Neural crest cell (in vitro differentiated cells): ENCODE measurements at regions not wholly inside any gene's neighbourhood (a gene's known extent, or its start where the extent isn't known, plus 50 kb on each side); places are given as distances from the start of the nearest gene placed in this dataset.

Source experiments
- DNase-seq: peaks from one replicate; pipeline ENCODE4 v3.0.0; 2021; ENCODE audit warnings: low read depth, mixed read lengths, low spot score
- H3K27ac Mint-ChIP-seq: one replicate; pipeline ENCODE4 v1.8.0; 2021; ENCODE audit warnings: mild to moderate bottlenecking, mixed read lengths; ENCODE audit not compliant: unreplicated experiment
- H3K27me3 Mint-ChIP-seq: 2 replicates; pipeline ENCODE4 v1.8.0; 2021; ENCODE audit warnings: low read depth, mild to moderate bottlenecking, mixed read lengths
- H3K36me3 Mint-ChIP-seq: 2 replicates; pipeline ENCODE4 v1.8.0; 2021; ENCODE audit warnings: low read depth, mild to moderate bottlenecking, mixed read lengths
- H3K4me1 Mint-ChIP-seq: 2 replicates; pipeline ENCODE4 v1.8.0; 2021; ENCODE audit warnings: mixed read lengths
- H3K4me3 Mint-ChIP-seq: one replicate; pipeline ENCODE4 v1.8.0; 2021; ENCODE audit warnings: mild to moderate bottlenecking, mixed read lengths
- H3K9me3 Mint-ChIP-seq: 2 replicates; pipeline ENCODE4 v1.8.0; 2021; ENCODE audit warnings: mixed read lengths
- TF ChIP-seq, protein P1 (sequence below): fragments of 200-600 bp; sonication (generic); conservative IDR thresholded peaks from 2 replicates; pipeline ENCODE4 v1.5.0; 2021; ENCODE audit warnings: antibody characterized with exemption, mild to moderate bottlenecking

DNA sequence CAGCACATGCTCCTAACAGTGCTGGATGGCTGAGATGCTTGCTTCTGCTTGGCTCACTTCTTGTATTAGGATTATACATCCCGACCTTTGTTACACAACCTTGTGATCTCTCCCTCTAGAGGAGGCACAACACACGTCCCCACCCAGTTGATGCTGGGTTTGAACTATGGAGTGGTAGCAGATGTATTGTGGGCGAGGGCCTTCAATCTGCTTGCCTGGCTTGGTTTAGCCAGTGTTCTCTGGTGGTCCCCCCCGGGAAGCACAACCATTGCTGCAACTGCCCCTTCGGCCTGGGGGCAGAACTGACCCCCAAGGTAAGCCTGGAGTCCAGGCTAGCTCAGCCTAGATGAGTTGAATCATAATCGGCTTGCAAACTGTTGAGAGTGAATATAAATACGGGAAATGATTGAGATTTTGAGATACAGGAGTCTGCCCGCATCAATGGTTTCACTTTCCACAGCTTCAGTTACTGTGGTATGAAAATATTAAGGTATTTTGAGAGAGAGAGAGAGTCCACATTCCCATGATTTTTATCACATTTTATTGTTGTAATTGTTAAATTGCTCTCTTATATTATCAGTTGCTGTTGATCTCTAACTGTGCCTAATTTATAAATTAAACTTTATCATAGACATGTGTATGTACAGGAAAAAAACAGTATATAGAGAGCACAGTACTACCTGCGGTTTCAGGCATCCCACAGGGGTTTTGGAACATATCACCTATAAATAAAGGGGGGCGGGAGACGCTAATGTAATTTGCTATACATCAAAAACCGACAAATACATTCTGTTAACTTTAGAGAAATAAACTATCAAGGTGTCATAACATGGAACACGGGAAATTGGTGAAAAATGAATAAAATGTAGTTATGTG, 482.0 kb upstream of the B3GAT1 start:
- no peak for DNase-seq
- no peaks in the 10 kb centered on the region for H3K4me1 Mint-ChIP-seq
- H3K4me3 Mint-ChIP-seq, result no peak overlapping the region
- peaks cover 8% of the 10 kb centered on the region for H3K27me3 Mint-ChIP-seq
- H3K36me3 Mint-ChIP-seq, result no peaks in the 10 kb centered on the region
- peaks cover 11% of the 10 kb centered on the region for H3K9me3 Mint-ChIP-seq
- TF ChIP-seq, protein P1, sequence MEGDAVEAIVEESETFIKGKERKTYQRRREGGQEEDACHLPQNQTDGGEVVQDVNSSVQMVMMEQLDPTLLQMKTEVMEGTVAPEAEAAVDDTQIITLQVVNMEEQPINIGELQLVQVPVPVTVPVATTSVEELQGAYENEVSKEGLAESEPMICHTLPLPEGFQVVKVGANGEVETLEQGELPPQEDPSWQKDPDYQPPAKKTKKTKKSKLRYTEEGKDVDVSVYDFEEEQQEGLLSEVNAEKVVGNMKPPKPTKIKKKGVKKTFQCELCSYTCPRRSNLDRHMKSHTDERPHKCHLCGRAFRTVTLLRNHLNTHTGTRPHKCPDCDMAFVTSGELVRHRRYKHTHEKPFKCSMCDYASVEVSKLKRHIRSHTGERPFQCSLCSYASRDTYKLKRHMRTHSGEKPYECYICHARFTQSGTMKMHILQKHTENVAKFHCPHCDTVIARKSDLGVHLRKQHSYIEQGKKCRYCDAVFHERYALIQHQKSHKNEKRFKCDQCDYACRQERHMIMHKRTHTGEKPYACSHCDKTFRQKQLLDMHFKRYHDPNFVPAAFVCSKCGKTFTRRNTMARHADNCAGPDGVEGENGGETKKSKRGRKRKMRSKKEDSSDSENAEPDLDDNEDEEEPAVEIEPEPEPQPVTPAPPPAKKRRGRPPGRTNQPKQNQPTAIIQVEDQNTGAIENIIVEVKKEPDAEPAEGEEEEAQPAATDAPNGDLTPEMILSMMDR, result no peak
- no peak overlapping the region for H3K27ac Mint-ChIP-seq

GRCh38 chr11:134890446-134890845, 478.4 kb upstream of the B3GAT1 start:
- Mint-ChIP-seq H3K36me3 (no peaks in the 10 kb centered on the region), H3K9me3 (peaks cover 11% of the 10 kb centered on the region), H3K4me3 (no peak overlapping the region), H3K27ac (no peak overlapping the region), H3K27me3 (peaks cover 13% of the 10 kb centered on the region), H3K4me1 (no peaks in the 10 kb centered on the region)
- TF ChIP-seq, protein P1, result no peak
- no peak for DNase-seq

DNA sequence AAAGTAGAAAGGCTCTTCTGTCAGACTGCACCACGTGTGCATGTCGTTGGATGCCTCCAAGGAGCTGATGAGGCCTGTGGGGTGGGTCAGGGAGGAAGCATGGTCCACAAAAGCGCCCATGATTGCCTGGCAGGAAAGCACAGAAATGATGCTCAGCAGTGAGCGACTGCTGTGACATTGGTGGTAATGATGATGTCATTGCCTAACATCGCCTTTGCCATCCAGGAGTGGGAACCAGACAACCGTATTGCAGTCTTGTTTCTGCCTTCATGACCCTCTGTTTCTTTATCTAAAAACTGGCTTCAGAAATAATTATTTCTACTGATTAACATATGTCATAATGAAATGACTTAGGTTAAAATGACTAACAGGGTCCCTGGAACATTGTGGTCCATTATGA, 477.8 kb upstream of the B3GAT1 start:
- H3K27me3 Mint-ChIP-seq, result peaks cover 10% of the 10 kb centered on the region
- H3K4me1 Mint-ChIP-seq, result no peaks in the 10 kb centered on the region
- H3K27ac Mint-ChIP-seq, result no peak overlapping the region
- TF ChIP-seq, protein P1, result no peak
- DNase-seq, result no peak
- no peaks in the 10 kb centered on the region for H3K36me3 Mint-ChIP-seq
- H3K4me3 Mint-ChIP-seq, result no peak overlapping the region
- H3K9me3 Mint-ChIP-seq, result peaks cover 11% of the 10 kb centered on the region

DNA sequence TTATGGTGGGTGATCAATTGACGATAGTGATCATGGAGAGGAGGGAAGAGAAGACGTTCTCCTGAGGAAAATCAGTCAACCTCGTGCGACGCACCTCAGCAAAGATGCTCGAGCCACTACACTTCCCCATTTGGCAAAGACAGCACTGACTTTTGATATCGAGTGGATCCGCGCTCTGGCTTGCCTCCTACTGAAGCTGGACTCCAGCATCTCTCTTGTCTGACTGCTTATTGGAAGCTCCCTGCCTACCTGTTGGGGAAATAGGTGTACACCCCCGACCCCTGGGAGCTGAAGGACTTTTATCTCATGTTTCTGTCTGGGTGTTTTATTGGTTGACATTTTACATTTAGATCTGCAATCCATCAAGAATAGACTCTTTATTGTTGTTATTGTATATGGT, 476.8 kb upstream of the B3GAT1 start:
- Mint-ChIP-seq H3K27ac (no peak overlapping the region), H3K4me3 (no peak overlapping the region)

DNA sequence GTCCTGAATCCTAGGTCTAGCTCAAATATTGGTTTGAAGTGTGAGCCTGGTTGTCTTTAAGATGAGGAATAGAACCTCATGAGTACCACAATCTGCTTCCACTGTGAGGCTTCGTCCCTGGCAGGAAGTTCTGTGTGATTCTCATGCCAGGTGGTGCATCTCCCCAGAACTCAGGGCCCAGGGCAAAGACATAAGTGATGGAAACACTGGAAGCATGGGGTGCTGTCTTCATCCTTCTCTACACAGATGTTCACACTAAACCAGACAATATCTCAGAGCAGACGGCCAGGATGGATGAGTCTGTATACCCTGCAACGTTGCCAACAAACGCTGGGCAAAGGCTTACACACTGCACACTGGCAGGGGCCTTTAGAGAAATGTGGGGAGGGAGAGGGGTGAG, 475.9 kb upstream of the B3GAT1 start:
- DNase-seq, result no peak
- Mint-ChIP-seq H3K4me1 (no peaks in the 10 kb centered on the region), H3K36me3 (no peaks in the 10 kb centered on the region), H3K9me3 (peaks cover 10% of the 10 kb centered on the region), H3K4me3 (no peak overlapping the region), H3K27ac (no peak overlapping the region), H3K27me3 (peaks cover 19% of the 10 kb centered on the region)
- TF ChIP-seq, protein P1, result no peak

More for the DNA sequence above, 476.8 kb upstream of the B3GAT1 start:
- peaks cover 14% of the 10 kb centered on the region for H3K27me3 Mint-ChIP-seq
- TF ChIP-seq, protein P1, result no peak
- H3K9me3 Mint-ChIP-seq, result peaks cover 11% of the 10 kb centered on the region
- no peaks in the 10 kb centered on the region for H3K4me1 Mint-ChIP-seq
- no peaks in the 10 kb centered on the region for H3K36me3 Mint-ChIP-seq
- DNase-seq, result no peak
